Activated CD4-positive, alpha-beta T cell treated with anti-CD3 and anti-CD28 coated beads, Interleukin-2, amount 10 ng/mL, durations not matched to agents 24 days and 14 days (primary cell): ENCODE measurements at regions not wholly inside any gene's neighbourhood (a gene's known extent, or its start where the extent isn't known, plus 50 kb on each side); places are given as distances from the start of the nearest gene placed in this dataset.

Experiments
- DNase-seq: peaks from one replicate; pipeline ENCODE4 v3.0.0; 2022
- H3K27ac Mint-ChIP-seq: one replicate; pipeline ENCODE4 v1.8.0; 2022; ENCODE audit warnings: mild to moderate bottlenecking, mixed read lengths
- H3K27me3 Mint-ChIP-seq: one replicate; pipeline ENCODE4 v1.8.0; 2022; ENCODE audit warnings: mixed read lengths
- H3K36me3 Mint-ChIP-seq: one replicate; pipeline ENCODE4 v1.8.0; 2022; ENCODE audit warnings: low read depth, mild to moderate bottlenecking, mixed read lengths
- H3K4me1 Mint-ChIP-seq: one replicate; pipeline ENCODE4 v1.8.0; 2021; ENCODE audit warnings: mixed read lengths
- H3K4me3 Mint-ChIP-seq: one replicate; pipeline ENCODE4 v1.8.0; 2022; ENCODE audit warnings: mild to moderate bottlenecking, moderate library complexity, mixed read lengths
- H3K9me3 Mint-ChIP-seq: one replicate; pipeline ENCODE4 v1.8.0; 2021; ENCODE audit warnings: mixed read lengths
- intact Hi-C: fragments of 100-400 bp; cut with micrococcal nuclease; formaldehyde crosslinking; loops from one replicate; pipeline ENCODE4 v1.15.1; 2023

GRCh38 chr16:76164970-76165558 lies 112.1 kb upstream of the CNTNAP4 start:
- Mint-ChIP-seq H3K4me1 (no peaks in the 10 kb centered on the region), H3K36me3 (no peaks in the 10 kb centered on the region), H3K27me3 (no peaks in the 10 kb centered on the region), H3K9me3 (peaks cover 4% of the 10 kb centered on the region), H3K4me3 (no peak overlapping the region), H3K27ac (no peak overlapping the region)
- intact Hi-C loops = no loop called here
- no peak for DNase-seq

- no peak for DNase-seq
- no peaks in the 10 kb centered on the region for H3K9me3 Mint-ChIP-seq
- no peak overlapping the region for H3K4me3 Mint-ChIP-seq
- H3K4me1 Mint-ChIP-seq = no peaks in the 10 kb centered on the region
- H3K27me3 Mint-ChIP-seq = no peaks in the 10 kb centered on the region
- H3K27ac Mint-ChIP-seq = no peak overlapping the region
- no peaks in the 10 kb centered on the region for H3K36me3 Mint-ChIP-seq
- intact Hi-C loops = no loop called here
These were observed 101.5 kb upstream of the CNTNAP4 start for GRCh38 chr16:76175718-76176117.

- no peaks in the 10 kb centered on the region for H3K9me3 Mint-ChIP-seq
- H3K27ac Mint-ChIP-seq = no peak overlapping the region
- no peak overlapping the region for H3K4me3 Mint-ChIP-seq
- H3K4me1 Mint-ChIP-seq = no peaks in the 10 kb centered on the region
- intact Hi-C loops = no loop called here
- DNase-seq = no peak
- no peaks in the 10 kb centered on the region for H3K36me3 Mint-ChIP-seq
- no peaks in the 10 kb centered on the region for H3K27me3 Mint-ChIP-seq
These were observed 101.0 kb upstream of the CNTNAP4 start for GRCh38 chr16:76176153-76176552.

- H3K4me1 Mint-ChIP-seq = no peaks in the 10 kb centered on the region
- no peak overlapping the region for H3K4me3 Mint-ChIP-seq
- DNase-seq = no peak
- H3K36me3 Mint-ChIP-seq = no peaks in the 10 kb centered on the region
- H3K9me3 Mint-ChIP-seq = no peaks in the 10 kb centered on the region
- intact Hi-C loops = no loop called here
- no peaks in the 10 kb centered on the region for H3K27me3 Mint-ChIP-seq
- no peak overlapping the region for H3K27ac Mint-ChIP-seq
These were observed 100.6 kb upstream of the CNTNAP4 start for GRCh38 chr16:76176616-76177015.

- Mint-ChIP-seq H3K4me1 (no peaks in the 10 kb centered on the region), H3K36me3 (no peaks in the 10 kb centered on the region), H3K4me3 (no peak overlapping the region), H3K9me3 (peaks cover 6% of the 10 kb centered on the region), H3K27me3 (no peaks in the 10 kb centered on the region), H3K27ac (no peak overlapping the region)
- DNase-seq = no peak
- intact Hi-C loops = no loop called here
These were observed 95.1 kb upstream of the CNTNAP4 start for GRCh38 chr16:76182041-76182635.

GRCh38 chr16:76183647-76184046 lies 93.6 kb upstream of the CNTNAP4 start:
- intact Hi-C loops = no loop called here
- H3K36me3 Mint-ChIP-seq = no peaks in the 10 kb centered on the region
- no peak overlapping the region for H3K4me3 Mint-ChIP-seq
- H3K4me1 Mint-ChIP-seq = no peaks in the 10 kb centered on the region
- H3K27me3 Mint-ChIP-seq = no peaks in the 10 kb centered on the region
- peaks cover 6% of the 10 kb centered on the region for H3K9me3 Mint-ChIP-seq
- no peak overlapping the region for H3K27ac Mint-ChIP-seq
- no peak for DNase-seq

- peaks cover 10% of the 10 kb centered on the region for H3K9me3 Mint-ChIP-seq
- H3K36me3 Mint-ChIP-seq = no peaks in the 10 kb centered on the region
- no peak overlapping the region for H3K4me3 Mint-ChIP-seq
- intact Hi-C loops = no loop called here
- no peak overlapping the region for H3K27ac Mint-ChIP-seq
- no peaks in the 10 kb centered on the region for H3K4me1 Mint-ChIP-seq
- no peak for DNase-seq
- no peaks in the 10 kb centered on the region for H3K27me3 Mint-ChIP-seq
These were observed 87.1 kb upstream of the CNTNAP4 start for GRCh38 chr16:76190057-76190456.

GRCh38 chr16:76190480-76190879 lies 86.7 kb upstream of the CNTNAP4 start:
- no peaks in the 10 kb centered on the region for H3K27me3 Mint-ChIP-seq
- peaks cover 10% of the 10 kb centered on the region for H3K9me3 Mint-ChIP-seq
- H3K36me3 Mint-ChIP-seq = no peaks in the 10 kb centered on the region
- intact Hi-C loops = no loop called here
- no peak for DNase-seq
- H3K4me3 Mint-ChIP-seq = no peak overlapping the region
- H3K27ac Mint-ChIP-seq = no peak overlapping the region
- H3K4me1 Mint-ChIP-seq = no peaks in the 10 kb centered on the region

GRCh38 chr16:76193906-76194615 lies 83.1 kb upstream of the CNTNAP4 start:
- Mint-ChIP-seq H3K27ac (no peak overlapping the region), H3K36me3 (no peaks in the 10 kb centered on the region), H3K9me3 (peaks cover 3% of the 10 kb centered on the region), H3K4me3 (no peak overlapping the region), H3K4me1 (no peaks in the 10 kb centered on the region), H3K27me3 (no peaks in the 10 kb centered on the region)
- no peak for DNase-seq
- intact Hi-C loops = no loop called here

- Mint-ChIP-seq H3K27me3 (no peaks in the 10 kb centered on the region), H3K9me3 (peaks cover 3% of the 10 kb centered on the region), H3K4me1 (no peaks in the 10 kb centered on the region), H3K27ac (no peak overlapping the region), H3K4me3 (no peak overlapping the region), H3K36me3 (no peaks in the 10 kb centered on the region)
- intact Hi-C loops = no loop called here
- no peak for DNase-seq
These were observed 82.6 kb upstream of the CNTNAP4 start for GRCh38 chr16:76194616-76195015.

- Mint-ChIP-seq H3K27ac (no peak overlapping the region), H3K36me3 (no peaks in the 10 kb centered on the region), H3K4me1 (no peaks in the 10 kb centered on the region), H3K9me3 (peaks cover 3% of the 10 kb centered on the region), H3K4me3 (no peak overlapping the region), H3K27me3 (no peaks in the 10 kb centered on the region)
- intact Hi-C loops = no loop called here
- no peak for DNase-seq
These were observed 82.1 kb upstream of the CNTNAP4 start for GRCh38 chr16:76195056-76195455.

- H3K36me3 Mint-ChIP-seq = no peaks in the 10 kb centered on the region
- intact Hi-C loops = no loop called here
- no peaks in the 10 kb centered on the region for H3K4me1 Mint-ChIP-seq
- H3K27me3 Mint-ChIP-seq = no peaks in the 10 kb centered on the region
- H3K4me3 Mint-ChIP-seq = no peak overlapping the region
- peaks cover 3% of the 10 kb centered on the region for H3K9me3 Mint-ChIP-seq
- H3K27ac Mint-ChIP-seq = no peak overlapping the region
- DNase-seq = no peak
These were observed 81.6 kb upstream of the CNTNAP4 start for GRCh38 chr16:76195648-76196047.

- Mint-ChIP-seq H3K27ac (no peak overlapping the region), H3K4me1 (no peaks in the 10 kb centered on the region), H3K9me3 (no peaks in the 10 kb centered on the region), H3K4me3 (no peak overlapping the region), H3K27me3 (no peaks in the 10 kb centered on the region), H3K36me3 (no peaks in the 10 kb centered on the region)
- DNase-seq = no peak
- intact Hi-C loops = no loop called here
These were observed 79.3 kb upstream of the CNTNAP4 start for GRCh38 chr16:76197900-76198299.

GRCh38 chr16:76199681-76200220 lies 77.5 kb upstream of the CNTNAP4 start:
- intact Hi-C loops = no loop called here
- DNase-seq = no peak
- H3K27me3 Mint-ChIP-seq = no peaks in the 10 kb centered on the region
- H3K27ac Mint-ChIP-seq = no peak overlapping the region
- no peak overlapping the region for H3K4me3 Mint-ChIP-seq
- H3K4me1 Mint-ChIP-seq = no peaks in the 10 kb centered on the region
- no peaks in the 10 kb centered on the region for H3K36me3 Mint-ChIP-seq
- H3K9me3 Mint-ChIP-seq = no peaks in the 10 kb centered on the region
